ENCODE measurements at regions not wholly inside any gene's neighbourhood (a gene's known extent, or its start where the extent isn't known, plus 50 kb on each side); places are given as distances from the start of the nearest gene placed in this dataset.

- CTCF ChIA-PET, result no interaction called here
- no peak overlapping the region for H3K4me3 ChIP-seq
- ATAC-seq (peak; percentile 47 to 54; a peak in 2 of 6 replicates), DNase-seq (ENCODE audit: low read depth in 1 of 2, low spot score in 1 of 2) (peak in 1 of 2 experiments; percentile 32), FAIRE-seq (peak; percentile 18)
- TF ChIP-seq SREBF2 (IDR thresholded peaks at IDR 0.05), result no peak
- TF ChIP-seq NFE2L2 (conservative IDR thresholded peaks at IDR 0.05; ENCODE audit: low read length), result no peak
- no peak for TF ChIP-seq KDM5A (IDR thresholded peaks at IDR 0.05)
- TF ChIP-seq KDM1A (IDR thresholded peaks at IDR 0.05; ENCODE audit: low read depth), result no peak
- no peak for TF ChIP-seq FOXS1 (CRISPR knock-in tag; IDR thresholded peaks at IDR 0.05)
- TF ChIP-seq POLR2AphosphoS2 (conservative IDR thresholded peaks at IDR 0.05; ENCODE audit: low read length), result no peak
- no peak for TF ChIP-seq CHD2 (IDR thresholded peaks at IDR 0.05; ENCODE audit: low read length, partially characterized antibody)
- no peak for TF ChIP-seq BCL3 (IDR thresholded peaks at IDR 0.05)
- no peak for TF ChIP-seq HDAC2 (IDR thresholded peaks at IDR 0.05)
- no peak for TF ChIP-seq RARB (CRISPR knock-in tag; IDR thresholded peaks at IDR 0.05)
- TF ChIP-seq ELK1 (IDR thresholded peaks at IDR 0.05; ENCODE audit: low read depth, low read length), result no peak
- no peak for TF ChIP-seq ZNF302 (CRISPR knock-in tag; IDR thresholded peaks at IDR 0.05)
- no peak for TF ChIP-seq SMC3 (IDR thresholded peaks at IDR 0.05)
- TF ChIP-seq EP300 (IDR thresholded peaks at IDR 0.05), result no peak
- TF ChIP-seq RNF2 (IDR thresholded peaks at IDR 0.05; ENCODE audit: borderline replicate concordance, low read depth), result no peak
- no peak for TF ChIP-seq MAZ (IDR thresholded peaks at IDR 0.05; ENCODE audit: borderline replicate concordance, low read depth, low read length)
- no peak for TF ChIP-seq HOXB13 (CRISPR knock-in tag; IDR thresholded peaks at IDR 0.05; ENCODE audit: low read depth)
- POLR2A ChIA-PET, result no interaction called here
- H3K4me2 ChIP-seq, result peak overlapping the region; percentile 33; the same call in 2 of the 3 replicates
- no peaks in the 10 kb centered on the region for H3K9me3 ChIP-seq
- peaks cover 16% of the 10 kb centered on the region; the same call in 1 of the 3 replicates for H3K4me1 ChIP-seq
- H3K27ac ChIP-seq, result 0 out of 6 replicates have a peak overlapping the region, but pooled peaks of 1 of the 2 experiments have one; percentile 11
- 31% methylated on average over 2 of the region's 2 CpGs for WGBS (ENCODE audit: missing lambda C conversion rate)
Observed at GRCh38 chr5:124979251-124979650, 232.8 kb upstream of the ZNF608 start.

GRCh38 chr5:124980163-124980941, 233.9 kb upstream of the ZNF608 start:
- ChIA-PET POLR2A (no interaction called here), CTCF (no interaction called here)
- DNase-seq (ENCODE audit: low read depth in 1 of 2, low spot score in 1 of 2) (no peak), FAIRE-seq (no peak), ATAC-seq (no peak)
- H3K4me2 ChIP-seq, result no peak overlapping the region
- H3K4me3 ChIP-seq, result no peak overlapping the region
- no peaks in the 10 kb centered on the region for H3K9me3 ChIP-seq
- peaks cover 16% of the 10 kb centered on the region; the same call in 1 of the 3 replicates for H3K4me1 ChIP-seq
- WGBS (ENCODE audit: missing lambda C conversion rate), result 70% methylated on average over 9 of the region's 9 CpGs
- TF ChIP-seq HMGXB4 (CRISPR knock-in tag; IDR thresholded peaks at IDR 0.05; ENCODE audit: borderline replicate concordance) (no peak), MAX (IDR thresholded peaks at IDR 0.05) (no peak), JUNB (IDR thresholded peaks at IDR 0.05) (no peak), CHD2 (IDR thresholded peaks at IDR 0.05; ENCODE audit: low read length, partially characterized antibody) (no peak), E2F6 (IDR thresholded peaks at IDR 0.05; ENCODE audit: borderline replicate concordance, low read depth) (no peak), TFCP2L1 (CRISPR knock-in tag; IDR thresholded peaks at IDR 0.05) (no peak), BCL3 (IDR thresholded peaks at IDR 0.05) (no peak), NPAS2 (CRISPR knock-in tag; IDR thresholded peaks at IDR 0.05; ENCODE audit: borderline replicate concordance) (no peak), HOXA7 (CRISPR knock-in tag; IDR thresholded peaks at IDR 0.05) (no peak)
- no peak overlapping the region for H3K27ac ChIP-seq
